HG03135 (cell line): ENCODE measurements at regions not wholly inside any gene's neighbourhood (a gene's known extent, or its start where the extent isn't known, plus 50 kb on each side); places are given as distances from the start of the nearest gene placed in this dataset.
A peak's percentile ranks its signal among the peaks of the same experiment; 100 is the strongest.

Experiments used
- ATAC-seq: cut with Tn5 transposase; IDR thresholded peaks from one replicate; pipeline ENCODE4 v1.9.1; 2021; ENCODE audit warnings: mild to moderate bottlenecking, moderate library complexity; ENCODE audit not compliant: unreplicated experiment

GRCh38 chr13:34103854-34104253 is 285.9 kb downstream of the RFC3 start:
- ATAC-seq: no peak

DNA sequence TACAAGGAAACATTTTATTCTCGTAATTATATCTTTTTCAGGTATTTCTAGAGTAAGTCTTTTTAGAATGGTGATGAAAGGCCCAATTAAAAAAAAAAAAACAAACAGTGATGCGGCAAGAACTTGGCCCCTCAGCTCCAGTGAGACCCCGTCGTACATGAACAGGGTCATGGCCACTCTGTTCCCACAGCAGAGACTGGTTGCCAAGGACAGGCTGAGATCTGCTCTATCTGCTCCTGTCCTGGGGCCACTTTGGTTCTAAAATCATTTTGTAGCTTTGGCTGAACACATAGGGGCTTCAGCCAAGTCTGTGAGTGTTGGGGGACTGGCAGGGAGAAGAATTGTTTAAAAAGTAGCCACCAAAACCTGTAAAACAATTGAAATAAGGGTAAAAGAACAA is 286.9 kb downstream of the RFC3 start:
- ATAC-seq: no peak

GRCh38 chr13:34107806-34108205 is 289.9 kb downstream of the RFC3 start:
- no peak for ATAC-seq

DNA sequence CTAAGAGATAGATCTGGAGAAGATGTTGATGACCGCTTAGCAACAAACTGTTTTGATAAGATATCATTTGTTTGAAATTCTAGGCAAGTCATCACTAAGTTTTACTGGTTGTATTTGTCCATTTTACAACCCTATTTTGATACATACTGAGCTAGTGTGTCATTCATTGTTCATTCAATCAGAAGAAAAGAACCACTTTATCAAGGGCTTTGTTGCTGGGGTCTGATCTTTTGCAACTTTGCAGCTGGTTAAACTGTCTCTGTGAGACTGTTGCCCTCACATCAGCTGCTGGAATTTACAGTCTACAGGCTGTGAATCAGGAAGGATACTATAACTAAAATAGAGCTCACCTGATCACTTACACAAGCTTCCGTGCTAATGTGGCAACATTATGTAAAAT is 290.5 kb downstream of the RFC3 start:
- ATAC-seq: no peak

GRCh38 chr13:34114581-34114980 is 296.6 kb downstream of the RFC3 start:
- ATAC-seq: no peak

- no peak for ATAC-seq
Observed at GRCh38 chr13:34116651-34117050, 298.7 kb downstream of the RFC3 start.

DNA sequence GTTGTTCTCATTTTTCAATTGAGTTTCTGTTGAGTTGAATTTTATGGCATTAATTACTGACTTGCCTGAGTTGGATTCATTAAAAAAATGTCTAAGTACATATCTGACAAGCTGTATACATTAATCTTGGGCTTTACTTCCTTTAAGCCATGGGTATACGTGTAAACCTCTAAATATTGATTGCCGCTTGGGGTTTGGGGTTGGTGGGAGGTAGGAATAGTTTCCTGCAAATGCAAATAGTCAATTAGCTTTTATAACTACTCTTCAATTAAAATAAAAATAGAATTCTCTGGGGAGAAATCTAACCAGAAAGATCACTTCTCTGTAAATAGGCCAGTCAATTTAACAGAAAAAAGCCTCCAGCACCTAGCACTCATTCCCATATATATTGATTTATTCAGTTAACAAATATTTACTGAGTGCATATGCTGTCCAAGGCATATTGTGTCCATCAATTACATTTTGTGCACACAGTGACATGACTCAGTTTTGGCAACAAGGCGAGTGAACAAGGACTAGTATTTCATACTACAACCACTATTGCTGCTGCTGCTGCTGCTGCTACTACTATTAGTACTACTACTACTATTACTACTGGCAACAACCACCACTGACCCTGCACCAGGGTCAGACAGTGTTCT is 306.8 kb downstream of the RFC3 start:
- ATAC-seq: no peak

DNA sequence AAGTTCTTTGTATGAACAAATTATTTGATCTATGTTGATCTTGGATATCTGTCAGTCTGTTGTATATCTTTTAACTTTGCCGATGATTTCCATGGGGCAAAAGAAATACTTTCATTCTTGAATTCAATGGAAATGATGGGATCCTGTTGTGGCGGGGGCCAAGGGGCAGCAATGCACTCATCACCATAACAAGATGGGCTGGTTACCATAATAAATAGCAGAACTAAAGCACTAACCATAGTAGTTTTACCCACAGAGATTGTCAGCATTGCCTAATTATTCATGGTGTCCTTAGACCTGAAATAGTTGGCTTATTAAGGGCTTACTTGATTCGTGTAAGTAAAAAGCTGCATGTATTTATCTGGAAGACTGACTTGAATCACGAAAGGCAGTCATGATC is 309.6 kb downstream of the RFC3 start:
- no peak for ATAC-seq

- ATAC-seq: no peak
Observed at GRCh38 chr13:34128661-34129060, 310.7 kb downstream of the RFC3 start.

DNA sequence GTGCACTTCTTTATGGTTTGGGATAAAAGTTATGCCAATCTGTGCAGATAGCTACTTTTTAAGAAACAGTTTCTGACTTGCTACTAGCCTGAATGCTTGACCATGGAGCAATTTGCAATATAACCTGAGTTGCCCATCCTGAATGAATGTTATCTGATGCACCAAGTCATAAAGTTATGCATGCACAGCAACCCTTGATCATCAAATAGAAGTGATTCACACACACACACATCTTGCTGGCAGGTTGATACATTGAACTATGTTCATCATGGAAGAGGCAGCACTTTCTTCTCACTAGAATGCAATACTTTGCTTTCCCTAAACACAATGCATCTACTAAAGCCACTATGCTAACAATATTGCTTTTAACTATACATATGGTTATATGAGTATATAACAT is 311.5 kb downstream of the RFC3 start:
- no peak for ATAC-seq

DNA sequence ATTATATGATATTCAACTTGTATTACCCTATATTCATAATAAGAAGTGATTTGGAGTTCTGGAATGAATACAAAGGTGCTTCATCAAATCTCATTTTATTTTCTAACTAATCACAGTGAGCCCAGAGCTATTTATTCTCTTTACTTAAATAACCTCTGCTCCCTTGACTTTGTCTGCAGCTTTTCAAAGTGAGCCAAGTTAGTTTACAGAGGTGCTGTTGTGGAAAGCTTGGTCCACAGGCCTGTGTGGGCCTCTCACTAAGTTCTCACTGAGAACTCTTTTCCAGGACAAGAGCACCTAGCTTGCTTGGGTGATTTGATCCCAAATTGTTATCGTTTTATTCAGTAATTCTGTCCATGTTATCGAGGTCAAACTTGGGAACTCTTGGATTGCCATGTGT is 319.3 kb downstream of the RFC3 start:
- no peak for ATAC-seq

DNA sequence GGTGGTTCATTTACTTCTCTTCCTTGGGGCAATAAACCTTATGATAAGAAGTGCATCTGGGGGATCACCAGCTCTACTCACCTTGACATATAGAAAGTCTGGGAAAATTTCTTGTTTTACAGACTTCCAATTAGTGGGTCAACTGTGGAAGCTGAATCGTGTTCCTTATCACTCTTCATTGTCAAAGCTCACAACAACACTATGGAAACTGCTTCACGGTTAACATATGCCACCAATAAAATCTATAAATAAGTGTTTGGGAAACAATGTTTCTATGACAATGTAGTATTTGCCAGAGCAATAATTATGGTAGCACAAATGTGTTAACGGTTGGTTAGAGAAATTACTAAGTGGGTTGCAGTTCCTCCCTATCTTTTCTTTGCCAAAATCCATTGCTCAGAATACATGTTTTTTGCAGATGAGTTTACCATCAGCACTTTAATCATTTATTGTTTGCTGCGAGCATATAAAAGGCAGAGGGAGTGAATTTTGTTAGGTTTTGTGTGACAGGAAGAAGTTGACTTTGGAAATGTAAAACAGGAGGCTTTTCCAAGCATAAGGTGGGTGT is 321.8 kb downstream of the RFC3 start:
- no peak for ATAC-seq

DNA sequence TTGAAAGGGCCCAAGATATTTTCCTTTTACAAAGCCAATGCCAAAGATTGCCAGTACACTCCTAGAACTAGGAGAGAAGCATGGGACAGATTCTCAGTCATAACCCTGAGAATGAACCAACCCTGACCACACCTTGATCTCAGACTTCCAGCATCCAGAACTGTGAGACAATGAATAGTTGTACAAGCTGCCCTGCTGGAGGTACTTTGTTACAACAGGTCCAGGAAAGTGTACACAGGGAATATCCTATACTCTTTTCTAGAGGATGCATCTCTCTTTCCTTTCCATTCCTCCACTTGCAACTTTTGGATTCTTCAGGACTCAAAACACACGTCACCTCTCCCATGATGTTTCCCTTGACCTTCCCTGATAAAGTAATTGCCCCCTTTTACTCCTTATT is 325.7 kb downstream of the RFC3 start:
- no peak for ATAC-seq

DNA sequence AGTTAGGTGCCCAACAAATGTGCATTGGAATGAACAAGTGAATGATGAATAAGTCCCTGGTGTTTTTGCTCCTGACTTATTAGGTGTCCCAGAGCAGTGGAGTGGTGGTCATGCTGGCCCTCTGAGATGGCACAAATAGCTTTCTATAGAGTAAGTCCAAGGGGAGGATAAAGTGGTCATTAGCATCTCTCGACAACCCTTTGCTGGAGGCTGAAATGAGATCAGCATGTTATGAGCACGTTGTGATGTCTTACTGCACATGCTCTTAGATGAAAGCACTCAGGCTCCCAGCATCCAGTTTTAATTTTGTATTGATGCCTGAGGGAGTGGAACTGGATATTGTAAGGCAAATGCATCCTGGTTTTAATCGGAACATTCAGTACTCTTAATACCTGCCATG is 326.2 kb downstream of the RFC3 start:
- ATAC-seq: no peak

DNA sequence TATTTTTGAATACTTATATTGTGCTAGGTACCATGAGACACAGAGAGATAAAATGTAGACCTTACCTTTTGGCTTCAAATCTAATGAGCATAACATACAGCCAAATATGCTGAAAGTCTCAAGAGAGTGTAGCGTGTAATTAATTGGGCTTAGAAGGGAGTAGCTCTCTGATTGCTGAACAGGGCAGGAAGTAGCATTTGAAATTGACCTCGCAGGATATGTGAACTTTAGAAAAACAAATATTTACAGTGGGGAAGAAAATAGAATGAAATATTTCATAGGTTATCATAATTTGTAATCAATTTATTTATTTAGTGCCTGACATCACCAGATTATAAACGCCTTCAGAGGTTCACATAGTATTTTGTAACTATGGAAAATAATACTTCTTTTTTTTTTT is 327.1 kb downstream of the RFC3 start:
- no peak for ATAC-seq

DNA sequence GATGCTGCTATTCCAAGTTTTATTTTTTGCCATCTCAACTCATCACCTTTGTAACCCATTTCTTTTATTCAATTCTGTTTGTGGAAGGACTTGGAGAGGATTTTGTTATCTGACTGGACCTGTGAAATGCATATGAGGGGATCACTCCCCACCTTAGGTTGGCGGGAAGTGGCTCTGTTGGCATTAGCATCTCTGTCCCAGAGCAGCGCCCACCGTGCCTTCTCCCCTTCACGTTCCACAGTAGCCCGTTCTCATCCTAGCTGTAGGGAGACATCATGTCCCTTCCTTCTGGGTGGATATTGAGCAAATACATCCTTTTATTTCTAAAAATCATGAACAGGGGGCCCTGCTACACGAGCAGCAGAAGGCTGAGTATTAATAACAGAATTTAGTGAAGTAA is 330.4 kb downstream of the RFC3 start:
- ATAC-seq: no peak

DNA sequence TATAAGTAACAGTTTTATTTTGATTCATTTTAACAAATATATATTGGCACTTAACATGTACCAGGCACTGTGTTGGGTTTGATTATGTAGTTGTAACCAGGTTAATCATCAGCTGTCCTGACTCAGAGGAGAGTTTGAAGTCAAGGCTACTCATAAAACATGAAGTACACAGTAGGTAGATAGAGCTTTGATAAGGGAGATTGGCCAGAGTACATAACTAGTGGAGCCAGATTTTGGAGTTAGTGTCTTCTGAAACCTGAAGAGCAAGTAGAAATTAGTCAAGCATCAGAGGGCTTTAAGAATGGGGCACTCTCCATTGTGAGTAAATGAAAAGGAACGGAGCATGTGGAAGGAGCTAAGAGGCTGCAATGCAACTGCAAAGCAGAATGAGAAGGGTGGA is 333.9 kb downstream of the RFC3 start:
- ATAC-seq: no peak

GRCh38 chr13:34152409-34152808 is 334.5 kb downstream of the RFC3 start:
- ATAC-seq: no peak

DNA sequence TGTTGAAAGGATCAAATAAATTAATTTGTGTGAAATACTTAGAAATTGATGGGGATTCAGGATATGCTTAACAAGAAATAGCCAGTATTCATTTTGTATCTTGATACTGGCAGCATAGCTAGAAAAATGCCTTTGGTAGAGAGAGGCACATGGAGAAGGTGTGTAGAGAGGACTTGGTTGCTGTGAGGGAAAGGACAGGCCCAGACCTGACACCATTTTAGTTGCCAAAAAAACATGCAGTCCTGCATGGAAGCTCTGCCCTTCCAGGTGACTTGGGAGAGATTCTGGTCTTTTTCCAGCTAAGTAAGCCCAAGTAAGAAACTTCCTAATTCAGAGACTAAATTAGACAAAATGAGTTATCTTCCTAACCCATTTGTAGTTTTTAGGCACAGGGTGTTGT is 335.0 kb downstream of the RFC3 start:
- no peak for ATAC-seq

GRCh38 chr13:34153428-34154180 is 335.7 kb downstream of the RFC3 start:
- ATAC-seq: no peak

- ATAC-seq: no peak
Observed at GRCh38 chr13:34155931-34156607, 338.1 kb downstream of the RFC3 start.

- ATAC-seq: peak; percentile 100
Observed at GRCh38 chr13:34156841-34157365, 339.0 kb downstream of the RFC3 start.
